ENCODE measurements at regions not wholly inside any gene's neighbourhood (a gene's known extent, or its start where the extent isn't known, plus 50 kb on each side); places are given as distances from the start of the nearest gene placed in this dataset.

DNA sequence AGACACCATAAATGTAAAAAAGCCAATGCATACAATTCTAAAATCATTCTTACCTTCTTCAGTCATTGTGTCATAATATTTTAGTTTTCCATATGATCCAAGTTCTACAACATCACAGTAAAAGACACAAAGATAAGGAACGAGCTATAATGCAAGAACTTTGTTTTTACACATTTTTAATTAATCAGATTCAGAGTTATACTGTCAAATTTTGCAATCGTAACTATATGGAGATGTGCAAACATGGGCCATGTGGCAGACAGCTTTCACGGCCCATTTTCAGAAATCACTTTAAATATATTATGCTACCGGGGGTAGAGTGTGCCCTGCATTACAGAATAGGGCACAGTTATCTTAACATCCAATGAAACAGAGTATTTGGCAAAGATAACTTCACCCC, 188.4 kb downstream of the ACER2 start:
- DNase-seq (ENCODE audit: low read depth in 3 of 3) = no peak

DNA sequence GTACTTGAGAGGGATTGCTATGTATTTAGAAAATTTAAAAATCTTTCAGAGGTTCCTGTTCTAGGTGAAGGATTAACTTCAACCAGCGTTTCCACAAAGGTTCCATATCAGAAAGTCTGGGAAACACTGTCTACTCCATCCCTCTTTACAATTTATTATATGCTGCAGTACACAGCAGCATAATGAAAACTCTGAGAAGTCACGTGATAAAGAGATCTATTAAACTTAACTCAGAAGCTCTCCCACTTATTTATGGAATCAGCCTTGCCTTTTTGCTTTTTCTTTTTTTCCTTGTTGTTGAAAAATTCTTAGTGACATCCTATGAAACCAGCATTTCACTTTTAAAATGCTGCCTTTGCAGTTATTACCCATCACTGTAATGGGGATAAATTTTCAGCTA, 186.2 kb downstream of the ACER2 start:
- DNase-seq (ENCODE audit: low read depth in 3 of 3) = no peak

DNA sequence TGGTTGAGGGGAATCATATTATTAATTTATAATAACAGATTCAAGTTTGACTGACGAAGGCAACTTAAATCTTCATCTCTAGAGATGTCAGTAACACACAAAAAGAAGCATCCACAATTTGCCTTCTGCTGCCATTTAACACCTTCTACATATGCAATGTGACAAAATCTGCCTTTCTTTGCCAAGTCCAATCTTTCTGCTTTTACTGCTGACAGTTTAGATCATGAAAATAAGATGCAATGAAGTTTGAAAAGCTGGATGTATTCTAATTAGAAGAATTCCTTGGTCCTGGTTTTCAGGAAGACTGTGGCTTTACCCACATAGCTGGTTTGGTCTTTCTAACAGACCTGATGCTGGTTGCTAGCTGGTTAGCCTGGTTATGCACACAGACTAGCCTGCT, 178.9 kb downstream of the ACER2 start:
- DNase-seq (ENCODE audit: low read depth in 3 of 3) = no peak

DNA sequence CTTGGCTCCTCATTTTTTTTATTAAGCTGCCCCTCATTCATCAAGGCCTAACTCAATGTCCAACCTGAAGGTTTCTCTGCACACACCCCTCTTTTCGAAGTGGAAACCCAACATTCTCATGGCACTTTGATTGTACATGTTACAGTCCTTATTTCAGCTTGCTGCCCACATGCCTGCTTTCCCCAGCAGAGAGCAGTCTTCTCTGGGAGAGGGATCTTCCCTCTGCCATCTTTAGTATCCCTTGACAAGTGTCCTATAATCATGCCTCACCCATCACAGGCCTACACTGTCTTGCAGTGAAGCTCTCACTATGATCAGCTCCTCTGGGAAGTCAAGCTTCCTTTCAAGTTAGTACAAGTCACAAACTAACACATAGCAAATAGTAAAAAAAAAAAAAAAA, 175.1 kb downstream of the ACER2 start:
- DNase-seq (ENCODE audit: low read depth in 3 of 3) = no peak

DNA sequence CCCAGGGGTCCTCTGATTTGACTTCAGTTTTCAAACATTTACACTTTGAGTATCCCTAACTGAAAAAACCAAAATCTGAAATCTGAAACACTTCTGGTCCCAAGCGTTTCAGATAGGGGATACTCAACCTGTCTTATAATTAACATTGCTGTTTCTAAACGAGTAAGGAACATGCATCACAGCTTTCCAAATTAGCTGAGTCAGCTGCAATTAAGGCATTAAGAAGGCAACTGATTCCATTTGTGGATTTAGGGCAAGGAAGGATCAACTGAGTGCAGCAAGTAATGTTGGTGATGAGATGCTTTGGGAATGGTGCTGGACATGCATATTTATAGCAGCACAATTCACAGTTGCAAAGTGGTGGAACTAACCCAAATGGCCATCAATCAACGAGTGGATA, 168.6 kb downstream of the ACER2 start:
- DNase-seq (ENCODE audit: low read depth in 3 of 3) = no peak

DNA sequence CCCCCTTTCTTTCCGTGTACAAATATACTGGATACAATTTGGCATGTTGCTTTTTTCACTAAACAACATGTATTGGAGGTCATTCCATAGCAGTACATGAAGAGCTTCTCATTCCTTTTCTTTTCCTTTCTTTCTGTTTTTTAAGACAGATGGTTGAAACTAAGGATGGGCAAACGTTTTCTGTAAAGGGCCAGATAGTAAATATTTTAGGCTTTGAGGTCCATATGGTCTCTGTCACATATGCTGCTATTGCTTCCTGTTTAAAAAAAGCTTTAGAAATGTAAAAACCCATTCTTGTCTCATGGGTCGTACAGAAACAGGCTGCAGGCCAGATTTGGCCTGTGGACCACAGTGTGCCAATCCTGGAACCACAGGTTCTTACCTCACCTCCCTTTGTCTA, 160.1 kb downstream of the ACER2 start:
- DNase-seq (ENCODE audit: low read depth in 3 of 3) = no peak

DNA sequence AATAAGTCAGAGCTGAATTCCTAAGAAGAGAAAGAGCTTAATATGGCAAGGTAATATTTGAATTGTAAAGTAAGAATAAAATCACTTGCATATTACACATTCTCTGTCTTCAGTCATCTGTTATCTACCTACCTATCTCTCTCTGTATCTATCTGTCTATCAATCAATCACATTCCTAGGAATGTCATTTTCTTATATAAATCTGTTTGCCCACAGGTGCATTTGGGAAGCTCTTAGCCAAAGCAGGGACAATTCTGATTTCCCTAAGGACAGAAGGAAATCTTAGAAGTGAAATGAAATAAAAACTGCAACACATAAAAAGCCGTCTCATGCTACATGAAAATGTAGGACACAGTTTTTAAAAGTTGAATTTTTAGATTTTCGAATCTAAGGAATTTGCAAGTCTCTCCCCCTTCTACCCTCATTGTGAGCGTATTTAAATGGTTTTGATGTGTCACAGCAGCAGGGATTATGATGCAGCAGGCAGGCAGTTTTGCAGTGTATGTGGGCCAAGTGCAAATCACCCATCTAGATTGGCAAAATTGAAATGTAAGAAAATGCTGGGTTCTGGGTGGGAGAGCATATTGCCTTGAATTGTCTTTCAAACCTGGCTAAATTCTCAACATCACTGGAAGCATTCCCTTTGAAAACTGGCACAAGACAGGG, 155.7 kb downstream of the ACER2 start:
- no peak for DNase-seq (ENCODE audit: low read depth in 3 of 3)

DNA sequence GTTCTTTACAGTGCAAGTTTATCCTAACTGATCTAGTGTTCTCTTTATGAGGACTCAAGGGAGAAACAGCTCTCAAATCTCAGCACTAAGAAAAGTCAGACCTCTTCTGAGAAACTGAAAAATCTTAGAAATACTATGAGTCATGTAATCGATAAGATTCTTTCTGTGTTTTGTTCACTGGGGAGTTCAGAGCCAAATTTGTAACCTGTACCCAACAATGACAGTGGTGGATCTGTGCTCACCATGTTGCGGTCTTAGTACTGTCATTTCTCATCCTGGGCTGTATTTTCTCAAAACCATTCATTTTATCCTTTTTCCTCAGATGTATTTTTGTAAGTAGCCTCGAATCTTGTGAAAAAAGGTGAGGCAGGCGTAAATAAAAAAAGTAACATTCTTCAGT, 146.4 kb downstream of the ACER2 start:
- DNase-seq (ENCODE audit: low read depth in 3 of 3) = no peak

DNA sequence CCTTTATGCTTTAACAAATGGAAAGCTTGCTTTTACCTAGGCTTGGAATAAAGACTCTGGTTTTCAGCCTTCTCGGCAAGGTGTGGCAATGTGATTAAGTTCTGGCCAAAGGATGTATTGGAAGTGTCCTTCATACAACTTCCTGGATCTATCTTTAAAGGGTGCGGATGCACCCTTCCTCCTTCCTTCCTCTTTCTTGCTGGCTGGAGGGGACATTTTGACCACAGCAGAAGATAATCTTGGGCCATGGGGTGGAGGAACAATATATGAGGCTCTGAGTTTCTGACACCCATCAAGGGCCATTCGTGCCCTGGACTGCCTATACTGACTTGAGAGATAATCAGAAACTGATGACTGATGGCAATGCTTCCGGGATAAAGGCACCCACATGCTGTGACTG, 145.7 kb downstream of the ACER2 start:
- no peak for DNase-seq (ENCODE audit: low read depth in 3 of 3)

DNA sequence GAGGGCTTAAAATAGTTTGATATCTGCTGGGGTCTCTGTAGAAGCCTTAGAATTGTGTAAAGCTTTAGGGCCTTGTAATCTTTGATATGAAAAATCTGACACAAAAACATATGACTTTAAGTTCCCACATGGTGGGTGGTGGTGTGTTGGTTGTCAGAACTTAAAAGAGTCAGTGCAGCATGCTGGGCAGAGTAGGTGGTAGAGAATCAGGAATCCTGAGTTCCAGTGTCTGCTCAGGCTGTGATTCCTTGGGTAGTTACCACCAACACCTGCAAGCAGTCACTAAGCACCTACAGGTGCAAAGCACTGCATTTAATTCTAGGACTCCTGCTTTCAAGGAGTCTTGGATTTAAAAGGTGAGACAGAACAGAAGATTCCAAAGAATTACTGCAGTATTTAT, 144.6 kb downstream of the ACER2 start:
- no peak for DNase-seq (ENCODE audit: low read depth in 3 of 3)

DNA sequence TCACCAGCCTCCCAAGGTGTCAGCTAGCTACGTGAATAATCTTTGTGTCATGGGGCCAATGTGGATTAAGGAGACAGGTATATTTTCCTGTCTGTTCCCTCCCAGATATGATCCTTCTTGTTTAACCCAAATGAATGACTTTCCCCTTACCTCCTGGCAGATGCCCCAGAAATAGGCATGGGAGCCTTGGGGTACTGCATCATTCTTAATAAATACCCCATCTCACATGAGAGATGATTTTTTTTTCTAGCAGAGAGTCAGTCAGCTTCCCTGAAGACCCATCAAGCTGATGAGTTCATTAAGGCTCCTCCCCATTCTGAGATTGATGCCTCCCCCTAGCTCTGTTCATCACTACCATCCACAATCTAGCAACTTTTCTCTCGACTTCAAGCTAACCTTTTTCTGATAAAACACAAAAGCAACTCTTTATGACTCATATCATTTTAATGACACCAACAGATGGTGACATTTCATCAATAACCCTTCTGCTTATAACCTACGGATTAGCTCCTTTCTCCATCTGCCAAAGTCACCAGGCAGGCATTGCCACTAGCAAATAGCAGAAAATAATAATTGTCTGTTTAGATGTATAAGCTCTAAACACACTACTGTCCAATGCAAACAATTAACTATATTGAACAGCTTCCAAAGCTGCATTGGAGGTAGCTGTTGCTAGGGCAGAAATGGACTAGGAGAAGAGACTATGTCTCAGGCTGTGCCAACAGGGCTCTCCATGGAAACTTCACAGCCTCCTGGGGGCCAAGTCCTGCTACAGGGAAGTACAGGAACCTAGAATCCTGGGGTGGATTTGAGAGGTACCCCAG, 143.7 kb downstream of the ACER2 start:
- DNase-seq (ENCODE audit: low read depth in 3 of 3) = no peak

DNA sequence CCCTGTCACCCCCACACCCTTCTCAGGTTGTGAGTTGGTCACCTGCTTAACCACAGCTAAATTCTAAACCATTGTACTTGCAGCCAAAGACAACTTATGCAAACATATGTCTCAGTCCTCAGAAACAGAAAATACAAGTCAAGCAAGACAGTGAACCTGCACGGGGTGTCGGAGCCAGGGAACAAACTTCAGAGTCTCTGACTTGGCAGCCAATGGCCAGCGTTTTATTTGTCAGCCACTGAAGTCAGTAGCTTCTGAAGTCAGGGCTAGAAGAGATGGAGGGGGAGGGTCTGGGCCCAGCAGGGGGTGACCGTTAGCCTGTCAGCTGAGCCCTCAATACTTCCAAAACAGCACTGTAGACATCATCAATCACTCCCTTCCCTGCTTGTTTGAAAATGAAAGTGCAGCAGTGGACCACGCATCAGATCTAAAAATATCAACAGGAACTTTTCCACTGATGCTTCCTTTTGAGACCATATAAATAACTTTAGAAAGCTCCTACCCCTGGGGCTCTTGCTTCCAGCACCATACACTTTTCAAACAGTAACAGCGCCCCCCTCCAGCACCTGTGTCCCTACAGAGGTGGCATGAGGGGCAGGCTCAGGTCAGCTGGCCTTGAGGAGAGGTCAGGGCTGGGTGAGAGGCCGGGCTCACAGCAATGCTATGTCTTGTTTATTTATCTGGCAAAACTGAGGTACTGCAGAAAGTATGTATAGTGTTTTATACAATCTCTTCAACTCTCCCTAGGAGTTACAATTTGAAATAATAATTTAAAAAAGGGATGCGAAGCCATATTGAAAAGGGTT, 142.5 kb downstream of the ACER2 start:
- DNase-seq (ENCODE audit: low read depth in 3 of 3) = no peak

DNA sequence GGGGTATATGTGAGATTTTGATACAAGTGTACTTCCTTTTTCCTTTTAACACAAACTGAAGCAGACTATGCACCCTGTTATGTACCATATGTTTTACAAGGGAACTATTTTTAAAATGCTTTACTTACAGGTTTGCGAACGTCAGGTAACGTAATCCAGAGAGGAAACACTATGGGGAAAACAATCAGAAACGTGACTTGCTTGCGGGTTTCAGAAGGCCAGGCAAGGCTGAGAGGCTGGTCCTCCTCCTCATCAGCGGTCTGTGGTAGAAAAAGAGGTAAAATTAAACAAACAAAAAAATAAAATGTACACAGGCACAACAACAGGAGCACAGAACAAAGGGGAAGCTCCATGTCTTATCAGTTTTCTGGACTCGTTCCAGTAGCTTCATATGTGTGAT, 141.2 kb downstream of the ACER2 start:
- no peak for DNase-seq (ENCODE audit: low read depth in 3 of 3)

DNA sequence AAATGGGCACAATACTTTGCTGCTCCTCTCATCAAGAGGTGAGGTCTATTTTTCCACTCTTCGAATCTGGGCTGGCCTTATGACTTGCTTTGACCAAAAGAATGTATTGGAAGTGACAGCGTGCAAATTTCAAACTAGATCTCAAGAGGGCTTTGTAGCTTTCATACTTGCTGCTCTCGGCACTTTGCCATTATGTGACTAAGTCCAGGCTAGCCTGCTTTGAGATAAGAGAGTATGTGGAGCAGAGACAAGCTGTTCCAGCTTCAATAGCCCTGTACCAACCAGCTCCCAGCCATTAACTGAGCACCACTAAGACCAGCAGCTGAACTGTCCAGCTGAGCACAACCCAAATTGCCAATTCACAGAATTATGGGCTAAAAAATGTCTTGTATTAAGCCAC, 124.6 kb downstream of the ACER2 start:
- no peak for DNase-seq (ENCODE audit: low read depth in 3 of 3)

DNA sequence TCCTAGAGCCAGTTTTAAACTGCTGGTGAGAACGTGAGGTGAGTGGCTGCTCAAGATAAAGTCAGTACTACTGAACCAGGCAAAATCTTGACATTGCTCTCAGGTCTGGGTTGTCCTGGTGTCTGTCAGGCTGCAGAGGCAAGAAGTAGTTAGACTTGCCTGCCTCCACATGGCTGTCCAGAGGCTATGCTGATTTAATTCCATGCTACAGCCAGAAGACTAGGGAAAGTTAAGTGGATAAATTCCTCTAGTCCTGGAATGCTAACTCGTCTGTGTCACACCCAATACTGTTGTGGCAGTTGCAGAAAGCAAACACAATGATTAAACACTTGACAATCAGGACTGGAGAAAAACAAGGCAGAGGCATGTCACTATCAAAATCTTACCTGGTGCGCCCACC, 118.9 kb downstream of the ACER2 start:
- DNase-seq (ENCODE audit: low read depth in 3 of 3) = no peak

DNA sequence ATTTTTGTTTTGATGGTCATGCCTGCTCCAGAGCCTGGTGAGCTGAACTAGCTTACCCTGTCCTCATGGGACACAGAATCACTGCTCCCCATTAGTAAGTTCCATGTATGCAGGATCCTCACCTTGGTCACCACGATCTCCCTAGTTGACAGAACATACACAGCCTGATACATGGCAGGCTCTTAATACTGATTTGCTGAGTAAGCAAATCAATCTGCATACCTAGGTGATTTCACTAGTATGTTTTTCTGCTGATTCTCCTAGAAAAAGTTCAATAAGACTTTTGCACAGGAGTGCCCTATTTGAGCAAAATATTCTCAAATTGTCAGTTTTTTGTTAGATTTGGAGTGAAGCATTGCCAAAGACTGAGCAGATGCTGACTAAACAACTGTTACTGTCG, 113.7 kb downstream of the ACER2 start:
- DNase-seq (ENCODE audit: low read depth in 3 of 3) = no peak

DNA sequence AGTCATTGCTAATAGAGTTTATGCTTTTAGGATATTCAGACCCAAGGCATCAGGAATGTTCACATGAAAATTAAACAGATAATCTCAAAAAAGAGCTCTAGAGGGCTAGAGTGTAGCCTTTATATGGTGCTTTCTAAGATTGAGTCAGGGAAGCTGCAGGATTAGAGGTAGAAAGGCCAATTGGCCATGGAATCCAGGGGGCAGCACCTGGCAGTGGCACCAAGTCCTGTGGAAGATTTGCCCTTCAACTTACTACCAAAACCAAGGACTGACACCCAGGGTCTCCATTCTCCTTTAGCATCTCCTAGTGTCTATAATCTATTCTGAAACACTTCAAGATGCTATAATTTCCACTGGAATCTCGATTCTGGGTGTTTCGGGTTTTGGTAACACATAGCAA, 112.4 kb downstream of the ACER2 start:
- no peak for DNase-seq (ENCODE audit: low read depth in 3 of 3)

DNA sequence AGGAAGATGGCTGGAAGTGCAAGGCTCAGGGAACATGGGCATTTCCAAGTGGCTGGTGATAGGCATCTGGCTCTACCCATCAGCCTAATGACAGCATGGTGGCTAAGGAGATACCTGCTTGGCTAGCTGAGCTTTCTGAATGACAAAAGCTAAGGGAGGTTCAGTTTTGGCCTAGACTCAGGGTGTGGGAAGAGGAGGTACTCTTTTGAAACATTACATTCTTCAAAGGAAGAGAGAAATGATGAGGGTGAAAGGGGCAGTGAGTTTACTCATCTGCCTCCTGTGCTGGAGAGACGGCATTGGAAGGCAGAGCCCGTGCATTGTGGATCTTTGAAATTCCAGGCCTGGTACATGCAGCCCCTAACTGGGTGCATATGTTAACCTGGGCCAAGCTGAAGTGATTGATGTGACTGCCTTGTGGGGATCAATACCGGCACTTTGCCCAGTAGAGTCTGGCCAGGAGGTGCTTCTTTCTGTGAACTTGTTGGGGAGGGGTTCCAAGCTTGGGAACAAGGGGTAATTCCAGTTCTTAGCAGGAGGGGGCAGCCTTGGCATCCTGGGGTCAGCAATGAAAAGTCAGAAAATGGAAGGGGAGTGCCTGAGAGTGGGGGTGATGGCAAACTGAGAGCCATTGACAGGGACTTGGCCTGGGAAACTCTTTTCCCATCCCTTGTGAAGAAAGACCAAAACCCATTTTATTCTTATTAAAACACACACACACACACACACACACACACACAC, 108.6 kb downstream of the ACER2 start:
- DNase-seq (ENCODE audit: low read depth in 3 of 3) = no peak

DNA sequence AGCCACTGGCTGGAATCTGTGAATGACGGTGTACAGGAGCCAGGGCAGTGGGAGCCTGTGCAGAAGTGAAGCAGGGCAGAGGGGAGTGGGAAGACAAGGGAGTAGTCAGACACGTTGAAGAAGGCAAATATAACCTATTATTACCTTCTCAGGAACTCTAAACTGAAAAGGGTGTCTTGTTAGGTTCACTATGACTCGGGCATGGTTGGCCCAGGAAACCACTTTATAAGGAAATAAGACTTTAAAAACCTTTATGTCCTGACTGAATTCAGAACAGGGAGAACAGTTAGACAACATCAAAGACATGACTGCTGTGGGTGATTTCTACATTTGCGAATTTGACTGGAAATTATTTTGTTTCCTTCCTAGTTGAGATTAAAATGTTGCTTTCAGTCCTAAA, 107.5 kb downstream of the ACER2 start:
- no peak for DNase-seq (ENCODE audit: low read depth in 3 of 3)

DNA sequence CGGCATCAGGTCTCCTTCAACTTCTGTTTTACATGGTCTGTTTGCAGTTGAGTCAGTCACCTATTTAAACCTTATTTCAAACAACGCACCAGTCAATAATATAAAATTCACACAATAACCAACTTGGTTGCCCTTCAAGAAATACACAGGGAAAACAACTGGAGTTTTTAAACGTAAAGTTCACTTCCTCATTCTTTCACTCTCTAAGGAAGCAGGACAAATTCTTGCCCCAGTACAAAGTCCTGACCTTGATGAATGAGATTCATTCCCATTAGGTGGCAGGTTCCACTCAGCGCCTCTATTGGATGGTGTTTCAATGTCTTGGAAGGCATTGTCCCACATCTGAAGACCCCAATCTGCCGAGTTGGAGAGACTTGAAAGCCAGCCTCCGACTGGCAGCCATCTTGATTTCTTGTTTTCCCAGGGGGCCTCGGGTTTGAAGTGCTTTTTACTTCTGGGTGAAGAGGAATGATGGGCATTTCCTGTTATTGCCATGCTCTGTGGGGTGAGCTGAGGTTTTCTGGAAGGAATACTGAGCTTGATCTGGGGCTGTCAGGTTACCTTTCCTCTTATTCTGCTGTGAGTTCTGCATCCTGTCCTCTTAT, 105.0 kb downstream of the ACER2 start:
- DNase-seq (ENCODE audit: low read depth in 3 of 3) = no peak

DNA sequence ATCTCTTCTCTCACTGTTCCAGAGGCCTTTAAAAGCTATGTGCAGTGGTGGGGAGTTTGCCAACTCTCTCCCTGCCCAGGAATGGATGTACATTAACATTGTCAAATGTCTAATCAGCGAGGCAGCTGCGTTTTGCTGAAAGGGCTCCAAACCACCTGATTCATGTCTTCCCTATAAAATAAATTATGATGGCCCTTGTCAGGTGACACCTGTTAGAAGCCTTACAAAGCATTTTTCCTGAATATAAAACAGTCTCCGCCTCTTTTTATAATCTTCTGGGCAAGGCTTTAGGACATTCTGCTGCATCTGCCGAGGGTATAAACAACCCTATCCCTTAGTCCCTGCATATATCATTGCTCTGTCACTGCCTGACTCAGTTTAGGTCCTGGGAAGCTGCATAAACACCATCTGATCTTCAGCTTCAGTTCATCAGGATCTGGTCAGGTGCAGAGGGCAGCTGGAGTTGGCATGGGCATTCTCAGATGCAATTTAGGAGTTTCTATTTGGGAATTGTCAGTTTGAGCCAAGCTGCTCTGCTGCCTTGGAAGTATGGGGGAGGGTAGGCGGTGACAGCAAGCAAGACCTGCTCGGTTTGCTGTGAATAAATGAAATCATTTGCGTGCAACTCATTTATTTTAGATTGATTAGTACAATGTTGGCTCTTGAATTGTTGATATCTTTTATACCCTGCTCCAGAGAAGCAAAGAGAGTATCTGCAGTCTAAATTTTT, 103.5 kb downstream of the ACER2 start:
- no peak for DNase-seq (ENCODE audit: low read depth in 3 of 3)

Data from stimulated activated CD4-positive, alpha-beta T cell treated with anti-CD3 and anti-CD28 coated beads, TNF-alpha, amount 100 ng/mL, for 48 hours (primary cell).